RWPE2 (cell line): ENCODE measurements at regions not wholly inside any gene's neighbourhood (a gene's known extent, or its start where the extent isn't known, plus 50 kb on each side); places are given as distances from the start of the nearest gene placed in this dataset.

Experiments used
- ATAC-seq: fragments of 200-7000 bp; cut with Tn5 transposase; 3 replicates; pipeline ENCODE4 v1.9.1; 2021; ENCODE audit warnings: low read depth
- DNase-seq: peaks from one replicate; pipeline ENCODE4 v3.0.0-alpha.2; 2020; ENCODE audit warnings: low spot score
- H3K27ac ChIP-seq: fragments of 450-650 bp; 2 replicates; pipeline ENCODE4 v1.5.1; 2017; ENCODE audit warnings: mild to moderate bottlenecking; ENCODE audit not compliant: poor library complexity, severe bottlenecking
- H3K27me3 ChIP-seq: fragments of 250-450 bp; sonication (Bioruptor Pico); 2 replicates; pipeline ENCODE4 v1.5.1; 2021; ENCODE audit warnings: mild to moderate bottlenecking, moderate library complexity; ENCODE audit not compliant: insufficient read depth, poor library complexity, severe bottlenecking
- H3K36me3 ChIP-seq: fragments of 250-450 bp; sonication (Bioruptor Pico); 2 replicates; pipeline ENCODE4 v1.5.1; 2020; ENCODE audit warnings: low read depth, mild to moderate bottlenecking, moderate library complexity
- H3K4me1 ChIP-seq: fragments of 250-450 bp; sonication (Bioruptor Pico); 2 replicates; pipeline ENCODE4 v1.5.1; 2021; ENCODE audit warnings: mild to moderate bottlenecking, moderate library complexity; ENCODE audit not compliant: insufficient read depth, poor library complexity, severe bottlenecking
- H3K4me3 ChIP-seq: fragments of 250-450 bp; sonication (Bioruptor Pico); 2 replicates; pipeline ENCODE4 v1.5.1; 2021; ENCODE audit warnings: mild to moderate bottlenecking, moderate library complexity; ENCODE audit not compliant: severe bottlenecking
- H3K9me3 ChIP-seq: fragments of 250-450 bp; sonication (Bioruptor Pico); 2 replicates; pipeline ENCODE4 v1.5.1; 2021; ENCODE audit warnings: mild to moderate bottlenecking, moderate library complexity; ENCODE audit not compliant: severe bottlenecking
- TF ChIP-seq, protein P1 (sequence below): fragments of 450-650 bp; IDR thresholded peaks from one replicate; pipeline ENCODE4 v1.5.1; 2017; ENCODE audit warnings: mild to moderate bottlenecking, moderate library complexity; ENCODE audit not compliant: poor library complexity, severe bottlenecking

DNA sequence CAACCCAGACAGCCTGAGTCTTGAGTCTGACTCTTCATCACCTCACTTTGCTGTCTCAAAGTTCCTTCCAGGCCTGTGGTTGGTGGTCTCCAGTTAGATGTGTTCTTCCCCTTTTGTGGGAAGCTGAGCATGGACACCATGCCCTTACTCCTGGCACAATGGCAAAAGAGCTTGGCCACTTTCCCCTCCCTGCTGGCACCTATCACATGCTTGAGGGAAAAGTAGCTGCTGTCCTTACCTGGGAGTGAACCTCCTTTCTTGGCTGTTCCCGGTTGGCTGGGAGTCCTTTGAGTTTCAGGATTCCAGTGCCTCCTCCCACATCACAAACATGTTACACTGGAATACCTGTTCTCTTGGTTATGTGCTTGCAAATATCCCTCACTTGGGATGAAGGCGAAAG is 97.8 kb downstream of the GATA6 start:
- no peaks in the 10 kb centered on the region for H3K9me3 ChIP-seq
- no peak overlapping the region for H3K4me3 ChIP-seq
- no peak for DNase-seq
- no peak overlapping the region for H3K27ac ChIP-seq
- H3K4me1 ChIP-seq, result no peaks in the 10 kb centered on the region
- TF ChIP-seq, protein P1, sequence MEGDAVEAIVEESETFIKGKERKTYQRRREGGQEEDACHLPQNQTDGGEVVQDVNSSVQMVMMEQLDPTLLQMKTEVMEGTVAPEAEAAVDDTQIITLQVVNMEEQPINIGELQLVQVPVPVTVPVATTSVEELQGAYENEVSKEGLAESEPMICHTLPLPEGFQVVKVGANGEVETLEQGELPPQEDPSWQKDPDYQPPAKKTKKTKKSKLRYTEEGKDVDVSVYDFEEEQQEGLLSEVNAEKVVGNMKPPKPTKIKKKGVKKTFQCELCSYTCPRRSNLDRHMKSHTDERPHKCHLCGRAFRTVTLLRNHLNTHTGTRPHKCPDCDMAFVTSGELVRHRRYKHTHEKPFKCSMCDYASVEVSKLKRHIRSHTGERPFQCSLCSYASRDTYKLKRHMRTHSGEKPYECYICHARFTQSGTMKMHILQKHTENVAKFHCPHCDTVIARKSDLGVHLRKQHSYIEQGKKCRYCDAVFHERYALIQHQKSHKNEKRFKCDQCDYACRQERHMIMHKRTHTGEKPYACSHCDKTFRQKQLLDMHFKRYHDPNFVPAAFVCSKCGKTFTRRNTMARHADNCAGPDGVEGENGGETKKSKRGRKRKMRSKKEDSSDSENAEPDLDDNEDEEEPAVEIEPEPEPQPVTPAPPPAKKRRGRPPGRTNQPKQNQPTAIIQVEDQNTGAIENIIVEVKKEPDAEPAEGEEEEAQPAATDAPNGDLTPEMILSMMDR, result no peak
- H3K36me3 ChIP-seq, result no peaks in the 10 kb centered on the region
- H3K27me3 ChIP-seq, result no peaks in the 10 kb centered on the region
- ATAC-seq, result no peak

DNA sequence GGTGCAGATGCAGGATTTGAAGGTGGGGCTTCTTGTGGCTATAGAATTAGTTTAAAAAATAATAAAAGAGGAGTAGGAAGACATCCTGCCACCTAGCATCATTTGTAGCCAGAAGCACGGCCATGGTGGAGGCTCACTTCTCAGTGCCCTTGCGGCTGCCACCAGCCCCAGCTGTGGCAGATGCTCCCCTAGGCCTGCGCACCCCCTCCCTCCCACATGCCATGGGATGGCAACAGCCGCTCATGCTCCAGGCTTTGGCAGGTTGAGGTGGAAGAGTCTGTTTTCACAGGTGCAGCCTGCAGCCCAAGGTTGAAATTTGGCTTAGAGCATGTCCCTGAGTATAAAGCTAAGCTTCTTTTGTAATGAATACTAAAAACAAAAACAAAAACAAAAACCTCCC is 96.4 kb downstream of the GATA6 start:
- Histone ChIP-seq H3K4me1 (no peaks in the 10 kb centered on the region), H3K4me3 (no peak overlapping the region)

DNA sequence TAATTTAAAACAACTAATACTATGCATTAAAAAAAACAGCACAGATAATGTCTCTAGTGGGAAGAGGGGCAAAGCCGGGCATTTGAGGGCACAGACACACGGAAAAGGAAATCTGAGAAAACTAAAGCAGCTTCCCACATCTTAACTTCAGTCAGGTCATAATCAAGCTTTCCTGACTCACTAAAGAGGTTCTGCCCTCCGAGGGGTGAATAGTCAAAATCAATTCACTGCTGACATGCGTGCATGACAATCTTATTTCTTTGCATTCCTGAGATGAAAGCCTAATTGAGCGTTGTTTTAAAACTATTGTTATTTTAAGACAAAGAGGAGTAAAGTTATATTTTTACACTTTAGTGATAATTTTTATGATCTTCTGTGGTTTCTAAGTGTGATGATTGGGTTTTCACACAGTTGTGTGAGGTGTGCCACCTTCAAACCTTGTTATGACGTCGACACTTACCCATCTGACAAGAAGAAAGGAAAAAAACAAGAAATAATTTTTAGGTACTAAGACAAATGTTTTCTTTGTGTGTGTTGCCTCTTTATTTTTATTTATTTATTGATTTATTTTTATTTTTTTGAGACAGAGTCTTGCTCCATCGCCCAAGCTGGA is 90.9 kb downstream of the GATA6 start:
- no peaks in the 10 kb centered on the region for H3K4me1 ChIP-seq
- TF ChIP-seq, protein P1, result no peak
- ATAC-seq (no peak), DNase-seq (no peak)
- no peaks in the 10 kb centered on the region for H3K9me3 ChIP-seq
- no peak overlapping the region for H3K4me3 ChIP-seq
- no peaks in the 10 kb centered on the region for H3K27me3 ChIP-seq
- no peak overlapping the region for H3K27ac ChIP-seq
- H3K36me3 ChIP-seq, result no peaks in the 10 kb centered on the region

More for the DNA sequence above, 96.4 kb downstream of the GATA6 start:
- H3K9me3 ChIP-seq, result no peaks in the 10 kb centered on the region
- ATAC-seq (no peak), DNase-seq (no peak)
- H3K27ac ChIP-seq, result no peak overlapping the region
- H3K36me3 ChIP-seq, result no peaks in the 10 kb centered on the region
- TF ChIP-seq, protein P1, result no peak
- no peaks in the 10 kb centered on the region for H3K27me3 ChIP-seq

DNA sequence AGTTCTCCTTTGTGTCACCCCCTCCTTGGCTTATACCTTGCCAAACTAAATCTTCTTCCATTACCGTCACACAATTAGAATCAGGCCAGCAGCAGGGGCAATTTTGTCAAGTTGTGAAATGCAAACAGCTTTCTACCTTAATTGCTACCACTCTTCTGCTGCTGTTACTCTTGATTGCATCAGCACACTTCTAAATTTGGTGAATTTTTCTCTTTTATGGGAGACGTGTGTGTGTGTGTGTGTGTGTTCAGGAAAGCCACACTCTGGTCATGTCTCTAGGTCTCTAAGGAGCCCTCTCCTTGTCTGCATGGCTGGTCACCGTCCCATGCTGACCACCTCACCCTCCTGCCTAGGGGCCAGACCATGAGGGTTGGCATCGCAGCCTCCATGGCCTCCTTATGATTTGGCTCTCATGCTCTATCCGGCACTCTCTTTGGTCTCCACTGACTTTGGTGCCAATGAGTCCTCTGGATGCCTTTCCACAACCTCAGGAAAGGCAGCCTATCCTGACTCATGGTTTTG is 87.7 kb downstream of the GATA6 start:
- Histone ChIP-seq H3K9me3 (no peaks in the 10 kb centered on the region), H3K4me1 (no peaks in the 10 kb centered on the region), H3K27me3 (no peaks in the 10 kb centered on the region), H3K4me3 (no peak overlapping the region), H3K27ac (no peak overlapping the region), H3K36me3 (no peaks in the 10 kb centered on the region)
- no peak for DNase-seq
- TF ChIP-seq, protein P1, result no peak
- ATAC-seq, result no peak

DNA sequence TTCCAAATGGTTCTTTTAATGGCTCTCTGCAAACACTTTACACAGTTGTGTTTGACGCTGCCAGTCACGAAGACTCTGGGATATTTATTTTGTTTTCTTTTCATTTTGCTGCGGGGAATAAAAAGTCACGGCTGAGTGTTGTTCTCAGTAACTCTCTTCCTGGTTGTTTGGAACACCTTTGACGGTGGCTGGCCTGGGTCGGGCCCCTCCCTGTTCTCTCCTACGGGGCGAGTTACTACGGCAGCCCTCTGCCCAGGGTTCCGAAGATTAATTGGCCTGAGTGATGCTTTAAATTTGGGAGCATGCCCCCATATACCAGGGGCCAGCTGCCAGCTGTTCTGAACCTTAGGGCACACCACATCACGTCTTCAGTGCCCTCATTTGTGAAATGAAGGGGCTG is 84.7 kb downstream of the GATA6 start:
- Histone ChIP-seq H3K27me3 (no peaks in the 10 kb centered on the region), H3K36me3 (no peaks in the 10 kb centered on the region), H3K4me3 (no peak overlapping the region), H3K4me1 (peaks cover 12% of the 10 kb centered on the region), H3K27ac (no peak overlapping the region), H3K9me3 (no peaks in the 10 kb centered on the region)
- TF ChIP-seq, protein P1, result no peak
- ATAC-seq (no peak), DNase-seq (no peak)
